ENCODE measurements at regions not wholly inside any gene's neighbourhood (a gene's known extent, or its start where the extent isn't known, plus 50 kb on each side); places are given as distances from the start of the nearest gene placed in this dataset.

GRCh38 chr5:61746831-61747575, 414.9 kb downstream of the ZSWIM6 start:
- intact Hi-C loops (cut with DNase I; ENCODE audit: low total_unique reads), result no loop called here
- WGBS, 2 donors, result 81 to 85% methylated on average over 7 of the region's 7 CpGs
- Histone ChIP-seq H3K4me1 (no peaks in the 10 kb centered on the region), H3K4me3 (no peak overlapping the region), H3K36me3 (ENCODE audit: low read depth, missing control alignments) (no peaks in the 10 kb centered on the region), H3K9me3 (no peaks in the 10 kb centered on the region), H3K27ac (no peak overlapping the region), H3K27me3 (no peaks in the 10 kb centered on the region)
- no peak for DNase-seq
- TF ChIP-seq CTCF (IDR thresholded peaks at IDR 0.05), result no peak
- no peak for TF ChIP-seq POLR2A (IDR thresholded peaks at IDR 0.05)

- intact Hi-C loops (cut with DNase I; ENCODE audit: low total_unique reads), result no loop called here
- H3K36me3 ChIP-seq (ENCODE audit: low read depth, missing control alignments), result no peaks in the 10 kb centered on the region
- DNase-seq, result no peak
- no peak overlapping the region for H3K27ac ChIP-seq
- no peaks in the 10 kb centered on the region for H3K27me3 ChIP-seq
- TF ChIP-seq CTCF (IDR thresholded peaks at IDR 0.05) (no peak), POLR2A (IDR thresholded peaks at IDR 0.05) (no peak)
- H3K4me3 ChIP-seq, result no peak overlapping the region
- H3K4me1 ChIP-seq, result no peaks in the 10 kb centered on the region
- no peaks in the 10 kb centered on the region for H3K9me3 ChIP-seq
- 83 to 87% methylated on average over 7 of the region's 7 CpGs for WGBS, 2 donors
Measured at GRCh38 chr5:61748121-61748520, 416.1 kb downstream of the ZSWIM6 start.

- intact Hi-C loops (cut with DNase I; ENCODE audit: low total_unique reads), result no loop called here
- 86 to 94% methylated on average over 1 of the region's 1 CpG for WGBS, 2 donors
- H3K4me3 ChIP-seq, result no peak overlapping the region
- no peaks in the 10 kb centered on the region for H3K27me3 ChIP-seq
- no peaks in the 10 kb centered on the region for H3K36me3 ChIP-seq (ENCODE audit: low read depth, missing control alignments)
- H3K27ac ChIP-seq, result no peak overlapping the region
- TF ChIP-seq CTCF (IDR thresholded peaks at IDR 0.05) (no peak), POLR2A (IDR thresholded peaks at IDR 0.05) (no peak)
- no peaks in the 10 kb centered on the region for H3K9me3 ChIP-seq
- DNase-seq, result no peak
- H3K4me1 ChIP-seq, result no peaks in the 10 kb centered on the region
Measured at GRCh38 chr5:61748651-61749050, 416.6 kb downstream of the ZSWIM6 start.

- intact Hi-C loops (cut with DNase I; ENCODE audit: low total_unique reads), result no loop called here
- Histone ChIP-seq H3K27ac (no peak overlapping the region), H3K36me3 (ENCODE audit: low read depth, missing control alignments) (no peaks in the 10 kb centered on the region), H3K9me3 (no peaks in the 10 kb centered on the region), H3K27me3 (no peaks in the 10 kb centered on the region), H3K4me1 (no peaks in the 10 kb centered on the region), H3K4me3 (no peak overlapping the region)
- no peak for DNase-seq
- no peak for TF ChIP-seq POLR2A (IDR thresholded peaks at IDR 0.05)
- no peak for TF ChIP-seq CTCF (IDR thresholded peaks at IDR 0.05)
Measured at GRCh38 chr5:61752588-61752987, 420.5 kb downstream of the ZSWIM6 start.

- 75 to 98% methylated on average over 1 of the region's 1 CpG for WGBS, 2 donors
- intact Hi-C loops (cut with DNase I; ENCODE audit: low total_unique reads), result no loop called here
- no peak for DNase-seq
Measured at GRCh38 chr5:61754792-61755191, 422.7 kb downstream of the ZSWIM6 start.

More at GRCh38 chr5:61754792-61755191, 422.7 kb downstream of the ZSWIM6 start:
- no peak for TF ChIP-seq POLR2A (IDR thresholded peaks at IDR 0.05)
- TF ChIP-seq CTCF (IDR thresholded peaks at IDR 0.05), result no peak
- Histone ChIP-seq H3K27ac (no peak overlapping the region), H3K9me3 (no peaks in the 10 kb centered on the region), H3K4me1 (no peaks in the 10 kb centered on the region), H3K27me3 (no peaks in the 10 kb centered on the region), H3K36me3 (ENCODE audit: low read depth, missing control alignments) (no peaks in the 10 kb centered on the region), H3K4me3 (no peak overlapping the region)

Measured in testis (tissue), 2 donors.